GM12892 (cell line): ENCODE measurements at regions not wholly inside any gene's neighbourhood (a gene's known extent, or its start where the extent isn't known, plus 50 kb on each side); places are given as distances from the start of the nearest gene placed in this dataset.

Experiments
- POLR2A ChIP-seq: IDR thresholded peaks from 2 replicates; pipeline ENCODE4 v1.6.1; 2011; ENCODE audit warnings: low read depth, low read length, control low read depth
- POLR2AphosphoS5 ChIP-seq: IDR thresholded peaks from 2 replicates; pipeline ENCODE4 v1.6.1; 2011; ENCODE audit warnings: low read depth, low read length, control low read depth
- TAF1 ChIP-seq: IDR thresholded peaks from 2 replicates; pipeline ENCODE4 v1.6.1; 2011; ENCODE audit warnings: low read depth, mild to moderate bottlenecking, control low read depth, low read length, borderline replicate concordance

- TF ChIP-seq POLR2A (no peak), POLR2AphosphoS5 (no peak), TAF1 (no peak)
Observed at GRCh38 chr9:18138656-18139055, 335.3 kb upstream of the ADAMTSL1 start.
